SK-N-MC (cell line): ENCODE measurements at regions not wholly inside any gene's neighbourhood (a gene's known extent, or its start where the extent isn't known, plus 50 kb on each side); places are given as distances from the start of the nearest gene placed in this dataset.
A peak's percentile ranks its signal among the peaks of the same experiment; 100 is the strongest.

Experiments used
- DNase-seq: peaks from one replicate; pipeline ENCODE4 v3.0.0-alpha.2; 2011; ENCODE audit warnings: low read depth, low spot score
- H3K27ac ChIP-seq: fragments of 200-600 bp; sonication (generic); 2 replicates; pipeline ENCODE4 v1.5.1; 2016; ENCODE audit warnings: mixed run types
- H3K36me3 ChIP-seq: fragments of 200-600 bp; sonication (generic); 2 replicates; pipeline ENCODE4 v1.6.1; 2017; ENCODE audit warnings: antibody characterized with exemption, low read length, mixed read lengths; ENCODE audit not compliant: insufficient read depth
- H3K4me3 ChIP-seq: fragments of 200-600 bp; sonication (generic); 2 replicates; pipeline ENCODE4 v1.5.1; 2016
- H3K9ac ChIP-seq: fragments of 200-600 bp; sonication (generic); 2 replicates; pipeline ENCODE4 v1.8.0; 2017; ENCODE audit warnings: mixed run types, mixed read lengths; ENCODE audit not compliant: insufficient read length
- H3K9me3 ChIP-seq: fragments of 200-600 bp; sonication (generic); 2 replicates; pipeline ENCODE4 v1.6.1; 2017; ENCODE audit warnings: low read depth, mild to moderate bottlenecking, antibody characterized with exemption, low read length, moderate library complexity, mixed read lengths
- EZH2 ChIP-seq: fragments of 200-600 bp; sonication (generic); IDR thresholded peaks from one replicate; pipeline ENCODE4 v1.6.1; 2017; ENCODE audit warnings: antibody characterized with exemption
- FOXP2 ChIP-seq: optimal IDR thresholded peaks from 2 replicates; pipeline ENCODE3; 2011; ENCODE audit warnings: mild to moderate bottlenecking, moderate library complexity; ENCODE audit not compliant: insufficient read depth; ENCODE audit errors: extremely low read length, control extremely low read depth
- POLR2AphosphoS5 ChIP-seq: IDR thresholded peaks from 2 replicates; pipeline ENCODE4 v1.6.1; 2012; ENCODE audit warnings: mild to moderate bottlenecking, low read depth, low read length, borderline replicate concordance

DNA sequence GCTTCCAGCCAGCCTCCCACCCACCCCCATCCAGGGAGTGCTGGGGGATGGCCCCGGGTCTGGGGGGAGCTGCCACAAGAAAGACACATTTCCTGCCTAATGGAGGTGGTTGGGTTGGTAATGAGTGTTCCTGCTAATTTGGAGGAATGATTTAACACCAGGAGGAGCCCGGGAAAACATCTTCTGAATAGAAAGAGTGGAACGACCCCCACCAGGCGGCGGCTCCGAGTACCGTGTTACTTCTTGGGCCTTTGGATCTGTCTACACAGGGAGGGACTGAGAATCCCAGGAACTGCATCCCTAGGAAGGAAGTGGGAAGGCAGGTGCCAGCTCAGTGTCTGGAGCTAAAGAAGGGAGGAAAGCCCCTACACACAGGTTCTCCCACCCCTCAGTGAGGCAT is 64.6 kb downstream of the TSPAN17 start:
- H3K4me3 ChIP-seq = no peak overlapping the region
- DNase-seq = no peak
- H3K9me3 ChIP-seq = no peaks in the 10 kb centered on the region
- TF ChIP-seq FOXP2 (no peak), POLR2AphosphoS5 (no peak), EZH2 (no peak)
- H3K36me3 ChIP-seq = no peaks in the 10 kb centered on the region
- H3K9ac ChIP-seq = no peak overlapping the region
- no peak overlapping the region for H3K27ac ChIP-seq

- DNase-seq = no peak
- Histone ChIP-seq H3K4me3 (no peak overlapping the region), H3K9ac (no peak overlapping the region), H3K36me3 (no peaks in the 10 kb centered on the region), H3K9me3 (no peaks in the 10 kb centered on the region), H3K27ac (peak overlapping the region; percentile 62; the same call in 1 of the 2 replicates)
- TF ChIP-seq EZH2 = no peak
- no peak for TF ChIP-seq POLR2AphosphoS5
- TF ChIP-seq FOXP2 = no peak
These were observed 65.4 kb downstream of the TSPAN17 start for GRCh38 chr5:176712546-176713304.

- H3K4me3 ChIP-seq = no peak overlapping the region
- no peaks in the 10 kb centered on the region for H3K9me3 ChIP-seq
- TF ChIP-seq FOXP2 (no peak), POLR2AphosphoS5 (no peak), EZH2 (no peak)
- H3K36me3 ChIP-seq = no peaks in the 10 kb centered on the region
- no peak for DNase-seq
- peak overlapping the region; percentile 61 for H3K27ac ChIP-seq
- no peak overlapping the region for H3K9ac ChIP-seq
These were observed 66.1 kb downstream of the TSPAN17 start for GRCh38 chr5:176713409-176713808.

DNA sequence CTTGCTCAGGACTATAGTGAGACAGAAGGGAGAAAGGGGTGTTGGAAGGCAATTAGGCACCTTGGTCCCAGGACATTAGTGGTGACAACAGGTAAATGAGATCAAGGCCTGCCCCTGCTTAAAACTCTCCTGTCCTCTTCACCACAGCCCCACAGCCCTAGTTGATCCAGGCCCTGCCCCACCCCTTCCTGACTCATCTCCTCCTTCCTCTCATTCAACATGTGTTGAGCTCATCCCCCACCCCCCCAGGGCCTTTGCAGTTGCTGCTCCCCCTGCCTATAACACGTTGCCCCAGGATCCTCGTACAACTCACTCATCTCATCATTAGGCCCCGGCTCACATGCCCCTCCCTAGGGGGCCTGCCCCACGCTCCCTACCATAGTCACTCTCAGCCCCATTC is 66.8 kb downstream of the TSPAN17 start:
- no peak overlapping the region for H3K9ac ChIP-seq
- H3K27ac ChIP-seq = no peak overlapping the region; the same call in 1 of the 2 replicates
- no peaks in the 10 kb centered on the region for H3K36me3 ChIP-seq
- no peak for TF ChIP-seq POLR2AphosphoS5
- TF ChIP-seq FOXP2 = no peak
- no peak for TF ChIP-seq EZH2
- H3K9me3 ChIP-seq = no peaks in the 10 kb centered on the region
- H3K4me3 ChIP-seq = no peak overlapping the region
- DNase-seq = no peak

DNA sequence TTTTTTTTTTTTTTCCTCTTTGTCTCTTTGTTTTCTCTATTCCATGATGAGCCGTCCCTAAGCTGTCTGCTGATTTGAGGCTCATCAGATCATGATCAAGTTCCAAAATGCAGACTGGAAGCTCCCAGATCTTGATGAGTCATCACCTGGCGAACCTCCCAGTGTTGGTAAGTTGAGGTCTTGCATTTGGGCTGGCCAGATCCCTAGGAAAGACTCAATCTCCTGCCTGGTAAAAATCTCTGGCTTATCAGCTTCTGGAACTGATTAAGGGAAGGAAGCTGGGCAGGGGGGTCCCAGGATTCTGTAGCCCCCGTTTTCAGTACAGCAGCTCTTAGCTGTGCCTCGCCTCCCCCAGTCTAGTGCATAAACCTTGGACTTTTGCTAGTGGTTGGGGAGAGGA is 69.0 kb downstream of the TSPAN17 start:
- Histone ChIP-seq H3K36me3 (no peaks in the 10 kb centered on the region), H3K4me3 (no peak overlapping the region), H3K9me3 (no peaks in the 10 kb centered on the region), H3K9ac (no peak overlapping the region), H3K27ac (no peak overlapping the region)
- no peak for DNase-seq
- no peak for TF ChIP-seq EZH2
- TF ChIP-seq POLR2AphosphoS5 = no peak
- no peak for TF ChIP-seq FOXP2

- DNase-seq = no peak
- H3K4me3 ChIP-seq = no peak overlapping the region
- H3K9ac ChIP-seq = no peak overlapping the region
- no peaks in the 10 kb centered on the region for H3K9me3 ChIP-seq
- TF ChIP-seq POLR2AphosphoS5 (no peak), FOXP2 (no peak)
- no peaks in the 10 kb centered on the region for H3K36me3 ChIP-seq
- H3K27ac ChIP-seq = no peak overlapping the region
These were observed 71.9 kb downstream of the TSPAN17 start for GRCh38 chr5:176719113-176719739.

DNA sequence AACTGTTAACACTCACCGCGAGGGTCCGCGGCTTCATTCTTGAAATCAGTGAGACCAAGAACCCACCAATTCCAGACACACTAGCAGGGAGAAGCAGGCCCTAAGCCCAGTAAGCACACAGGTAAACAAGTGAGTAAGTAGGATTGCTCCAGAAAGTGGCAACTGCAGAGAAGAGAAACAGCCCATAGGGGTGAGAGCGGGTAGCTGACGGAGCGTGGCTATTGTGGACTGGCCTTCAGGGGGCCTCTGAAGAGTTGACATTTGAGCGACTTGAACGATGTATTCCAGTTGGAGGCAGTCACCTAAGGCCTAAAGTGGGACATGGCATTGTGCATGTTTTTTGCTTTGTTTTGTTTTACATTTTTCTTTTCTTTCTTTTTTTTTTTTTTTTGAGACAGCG is 74.2 kb downstream of the TSPAN17 start:
- no peak for TF ChIP-seq FOXP2
- no peak overlapping the region for H3K27ac ChIP-seq
- no peak for DNase-seq
- H3K9me3 ChIP-seq = no peaks in the 10 kb centered on the region
- H3K4me3 ChIP-seq = no peak overlapping the region
- H3K9ac ChIP-seq = no peak overlapping the region
- H3K36me3 ChIP-seq = no peaks in the 10 kb centered on the region

DNA sequence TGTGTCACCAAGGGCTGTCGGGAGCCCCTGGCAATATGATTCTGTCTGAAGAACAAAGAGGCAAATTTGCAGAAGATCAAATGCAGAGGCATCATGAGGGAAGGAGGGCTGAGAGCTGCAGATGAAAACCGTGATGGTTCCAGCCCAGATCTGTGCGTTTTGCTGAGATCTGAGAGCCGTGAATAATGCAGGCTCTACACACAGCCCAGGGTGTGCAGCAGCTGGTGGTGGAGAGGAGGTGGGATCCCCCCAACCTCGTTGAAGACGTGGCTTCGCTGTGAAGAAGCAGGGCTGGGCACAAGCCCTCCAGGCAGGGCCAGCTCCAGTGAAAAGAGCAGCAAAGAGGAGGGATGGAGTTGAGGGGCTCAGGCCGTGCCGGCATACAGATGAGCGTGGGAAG is 75.5 kb downstream of the TSPAN17 start:
- no peak for TF ChIP-seq FOXP2
- TF ChIP-seq POLR2AphosphoS5 = no peak
- no peak for TF ChIP-seq EZH2
- no peak overlapping the region for H3K4me3 ChIP-seq
- no peak overlapping the region for H3K9ac ChIP-seq
- no peaks in the 10 kb centered on the region for H3K9me3 ChIP-seq
- no peak overlapping the region for H3K27ac ChIP-seq
- H3K36me3 ChIP-seq = no peaks in the 10 kb centered on the region
- DNase-seq = no peak
